HCT116 (cell line): ENCODE measurements at regions not wholly inside any gene's neighbourhood (a gene's known extent, or its start where the extent isn't known, plus 50 kb on each side); places are given as distances from the start of the nearest gene placed in this dataset.

Source experiments
- ATAC-seq: fragments of 200-7000 bp; cut with Tn5 transposase; 2 replicates; pipeline ENCODE4 v1.9.1; 2020; ENCODE audit warnings: mild to moderate bottlenecking, moderate library complexity
- BruUV-seq: library from RNA; stranded (reverse); fragments of 400-500 nt; replicated peaks from 2 replicates; lab custom pipeline; 2021; lab: Mats Ljungman, UMichigan
- CTCF ChIA-PET: fragments of 300-600 bp; sonication (Branson Sonifier 250); formaldehyde crosslinking; loops from one replicate; lab custom pipeline; 2021; ENCODE audit warnings: antibody characterized with exemption; lab: Charles Lee
- POLR2A ChIA-PET: fragments of 300-600, 350-600 bp; sonication (Branson Sonifier 250); formaldehyde crosslinking; loops from one replicate; lab custom pipeline; 2021; ENCODE audit warnings: antibody characterized with exemption; lab: Charles Lee
- RAD21 ChIA-PET, 2 experiments: fragments of 300-600 bp; sonication (Branson Sonifier 250); formaldehyde crosslinking; loops; one replicate each; lab custom pipeline; 2023; ENCODE audit warnings: low total read pairs in 2 of 2; ENCODE audit not compliant: uncharacterized antibody in 2 of 2, unreplicated experiment in 2 of 2, low non-redundant PET in 1 of 2; lab: Charles Lee
- DNase-seq: peaks from one replicate; pipeline ENCODE4 v3.0.0-alpha.2; 2010; ENCODE audit warnings: low read depth, low spot score
- H2AFZ ChIP-seq: fragments of 200-600 bp; shearing (Covaris generic), sonication (generic); 2 replicates; pipeline ENCODE4 v1.6.1; 2017; ENCODE audit warnings: low read depth, mixed run types, mixed read lengths, antibody characterized with exemption, low read length; ENCODE audit not compliant: poor library complexity, severe bottlenecking
- H3K27ac ChIP-seq: 2 replicates; pipeline ENCODE4 v1.5.1; 2012; ENCODE audit warnings: low read depth, low read length
- H3K27me3 ChIP-seq: fragments of 200-600 bp; sonication (generic); 2 replicates; pipeline ENCODE4 v1.6.1; 2016; ENCODE audit warnings: mixed run types, low read length, mixed read lengths; ENCODE audit not compliant: insufficient read depth
- H3K36me3 ChIP-seq, 2 experiments: fragments of 200-500 bp in 1 of 2; fragments of 200-600 bp in 1 of 2; sonication (Bioruptor generic) in 1 of 2; sonication (generic) in 1 of 2; 2 replicates each; pipeline versions ENCODE4 v1.5.1 to v1.6.1; 2014 to 2016; ENCODE audit warnings: low read length in 2 of 2, inconsistent platforms in 1 of 2, mixed read lengths in 1 of 2, mixed run types in 1 of 2; ENCODE audit not compliant: insufficient read depth in 2 of 2, control insufficient read depth in 1 of 2
- H3K4me1 ChIP-seq, 2 experiments: fragments of 200-600 bp in 1 of 2; sonication (generic) in 1 of 2; 2 replicates each; pipeline versions ENCODE4 v1.5.1 to v1.6.1; 2012 to 2017; ENCODE audit warnings: low read length in 2 of 2, inconsistent platforms in 1 of 2, mild to moderate bottlenecking in 1 of 2, mixed read lengths in 1 of 2, mixed run types in 1 of 2, moderate library complexity in 1 of 2; ENCODE audit not compliant: insufficient read depth in 2 of 2, control insufficient read depth in 1 of 2
- H3K4me2 ChIP-seq: fragments of 200-600 bp; sonication (generic); 2 replicates; pipeline ENCODE4 v1.6.1; 2017; ENCODE audit warnings: mixed run types, low read length, mixed read lengths
- H3K4me3 ChIP-seq, 2 experiments: fragments of 200-600 bp in 1 of 2; sonication (generic) in 1 of 2; replicated peaks in 1 of 2; 2 replicates each; pipeline ENCODE4 v1.5.1; 2011 to 2016; ENCODE audit warnings: low read length in 2 of 2, control low read depth in 1 of 2, low read depth in 1 of 2, mild to moderate bottlenecking in 1 of 2, mixed read lengths in 1 of 2, mixed run types in 1 of 2
- H3K79me2 ChIP-seq: fragments of 200-600 bp; sonication (generic); 2 replicates; pipeline ENCODE4 v1.6.1; 2017; ENCODE audit warnings: mild to moderate bottlenecking, mixed run types, low read length, moderate library complexity, mixed read lengths; ENCODE audit not compliant: insufficient read depth
- H3K9ac ChIP-seq: fragments of 200-600 bp; sonication (generic); 2 replicates; pipeline ENCODE4 v1.6.1; 2016; ENCODE audit warnings: low read length, mixed read lengths
- H3K9me2 ChIP-seq: fragments of 200-600 bp; sonication (generic), shearing (Covaris generic); 2 replicates; pipeline ENCODE4 v1.6.1; 2017; ENCODE audit warnings: mixed run types, mild to moderate bottlenecking, moderate library complexity; ENCODE audit not compliant: insufficient read depth
- H3K9me3 ChIP-seq, 2 experiments: fragments of 200-500 bp in 1 of 2; fragments of 200-600 bp in 1 of 2; sonication (Bioruptor generic) in 1 of 2; sonication (generic) in 1 of 2; 2 replicates each; pipeline ENCODE4 v1.6.1; 2014 to 2017; ENCODE audit warnings: low read length in 2 of 2, mixed read lengths in 2 of 2, inconsistent platforms in 1 of 2, low read depth in 1 of 2, mild to moderate bottlenecking in 1 of 2, mixed run types in 1 of 2, moderate library complexity in 1 of 2; ENCODE audit not compliant: control insufficient read depth in 1 of 2, insufficient read depth in 1 of 2
- H4K20me1 ChIP-seq: fragments of 200-600 bp; sonication (generic), shearing (Covaris generic); 2 replicates; pipeline ENCODE4 v1.6.1; 2017; ENCODE audit warnings: mixed run types, mild to moderate bottlenecking, moderate library complexity; ENCODE audit not compliant: insufficient read depth
- CBX3 ChIP-seq: IDR thresholded peaks from 2 replicates; pipeline ENCODE4 v1.6.1; 2012; ENCODE audit warnings: low read depth
- ELF1 ChIP-seq: IDR thresholded peaks from 2 replicates; pipeline ENCODE4 v1.6.1; 2012; ENCODE audit warnings: low read depth, borderline replicate concordance
- EZH2 ChIP-seq: fragments of 200-600 bp; sonication (generic); IDR thresholded peaks from 2 replicates; pipeline ENCODE4 v1.6.1; 2017; ENCODE audit warnings: antibody characterized with exemption, mixed run types
- POLR2AphosphoS5 ChIP-seq: IDR thresholded peaks from 2 replicates; pipeline ENCODE4 v1.6.1; 2011; ENCODE audit warnings: mild to moderate bottlenecking, low read depth, low read length, moderate library complexity
- RAD21 ChIP-seq: IDR thresholded peaks from 2 replicates; pipeline ENCODE4 v1.6.1; 2012; ENCODE audit warnings: low read depth, mild to moderate bottlenecking
- REST ChIP-seq: IDR thresholded peaks from 2 replicates; pipeline ENCODE4 v1.6.1; 2012; ENCODE audit warnings: low read depth
- SRF ChIP-seq: IDR thresholded peaks from 2 replicates; pipeline ENCODE4 v1.6.1; 2012; ENCODE audit warnings: low read depth
- intact Hi-C: fragments of 100-400 bp; cut with micrococcal nuclease; formaldehyde crosslinking; loops from 2 replicates; pipeline ENCODE4 v1.10.0; 2022
- TF ChIP-seq, protein P1 (sequence below): IDR thresholded peaks from 2 replicates; pipeline ENCODE4 v1.6.1; 2011; ENCODE audit warnings: mild to moderate bottlenecking, low read length, moderate library complexity; ENCODE audit not compliant: insufficient replicate concordance; ENCODE audit errors: extremely low read depth

GRCh38 chr9:109996936-109997580 lies 210.9 kb downstream of the C9orf152 start:
- TF ChIP-seq POLR2AphosphoS5, result no peak
- Histone ChIP-seq H3K79me2 (no peaks in the 10 kb centered on the region), H3K27ac (no peak overlapping the region), H3K9ac (no peak overlapping the region), H2AFZ (no peak overlapping the region), H3K9me3 (no peaks in the 10 kb centered on the region), H3K4me3 (no peak overlapping the region), H3K4me2 (no peak overlapping the region), H3K9me2 (no peaks in the 10 kb centered on the region), H3K4me1 (no peaks in the 10 kb centered on the region), H4K20me1 (no peaks in the 10 kb centered on the region), H3K36me3 (no peaks in the 10 kb centered on the region), H3K27me3 (no peaks in the 10 kb centered on the region)
- ChIA-PET POLR2A (no interaction called here), CTCF (no interaction called here), RAD21 (no interaction called here)
- ATAC-seq (no peak), DNase-seq (no peak)
- no TSS peak for BruUV-seq
- intact Hi-C loops, result no loop called here

DNA sequence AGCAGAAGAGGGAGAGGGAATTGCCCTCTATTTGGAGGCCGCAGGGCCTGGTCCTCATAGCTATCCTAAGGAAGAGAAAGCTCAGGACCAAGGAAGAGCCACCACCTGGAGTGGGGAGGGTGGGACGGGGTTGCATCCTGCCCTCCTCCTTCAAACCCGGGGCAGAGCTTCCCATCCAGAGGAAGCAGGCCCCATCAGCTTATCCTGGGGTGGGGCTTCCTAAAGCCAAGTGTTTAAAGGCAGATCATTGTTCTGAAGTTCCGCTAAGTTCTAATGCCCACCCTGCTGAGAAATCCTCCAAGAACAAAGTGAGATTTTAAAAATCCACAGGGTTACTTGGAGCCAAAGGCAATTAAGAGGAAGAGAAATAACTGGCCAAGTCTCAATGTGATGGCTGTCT lies 210.3 kb downstream of the C9orf152 start:
- RAD21 ChIA-PET, result interaction anchor here in 1 of 2 experiments (0.6 kb wide), 1 partner anchor 47 kb away, joined by 7 read pairs; no protein-coding TSS in a partner anchor
- Histone ChIP-seq H3K9me2 (no peaks in the 10 kb centered on the region), H4K20me1 (no peaks in the 10 kb centered on the region), H3K9ac (no peak overlapping the region), H3K4me1 (no peaks in the 10 kb centered on the region), H3K4me2 (no peak overlapping the region), H3K79me2 (no peaks in the 10 kb centered on the region), H3K27ac (no peak overlapping the region), H2AFZ (no peak overlapping the region), H3K4me3 (no peak overlapping the region), H3K27me3 (no peaks in the 10 kb centered on the region), H3K9me3 (no peaks in the 10 kb centered on the region), H3K36me3 (no peaks in the 10 kb centered on the region)
- BruUV-seq, result no TSS peak
- no peak for DNase-seq
- no peak for ATAC-seq
- CTCF ChIA-PET, result no interaction called here
- intact Hi-C loops, result no loop called here
- TF ChIP-seq POLR2AphosphoS5 (no peak), RAD21 (no peak), CBX3 (no peak), ELF1 (no peak), REST (no peak), SRF (no peak), EZH2 (no peak)
- TF ChIP-seq, protein P1, sequence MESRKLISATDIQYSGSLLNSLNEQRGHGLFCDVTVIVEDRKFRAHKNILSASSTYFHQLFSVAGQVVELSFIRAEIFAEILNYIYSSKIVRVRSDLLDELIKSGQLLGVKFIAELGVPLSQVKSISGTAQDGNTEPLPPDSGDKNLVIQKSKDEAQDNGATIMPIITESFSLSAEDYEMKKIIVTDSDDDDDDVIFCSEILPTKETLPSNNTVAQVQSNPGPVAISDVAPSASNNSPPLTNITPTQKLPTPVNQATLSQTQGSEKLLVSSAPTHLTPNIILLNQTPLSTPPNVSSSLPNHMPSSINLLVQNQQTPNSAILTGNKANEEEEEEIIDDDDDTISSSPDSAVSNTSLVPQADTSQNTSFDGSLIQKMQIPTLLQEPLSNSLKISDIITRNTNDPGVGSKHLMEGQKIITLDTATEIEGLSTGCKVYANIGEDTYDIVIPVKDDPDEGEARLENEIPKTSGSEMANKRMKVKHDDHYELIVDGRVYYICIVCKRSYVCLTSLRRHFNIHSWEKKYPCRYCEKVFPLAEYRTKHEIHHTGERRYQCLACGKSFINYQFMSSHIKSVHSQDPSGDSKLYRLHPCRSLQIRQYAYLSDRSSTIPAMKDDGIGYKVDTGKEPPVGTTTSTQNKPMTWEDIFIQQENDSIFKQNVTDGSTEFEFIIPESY, result no peak
- POLR2A ChIA-PET, result no interaction called here
